Right renal pelvis (tissue), 4 donors: ENCODE measurements at regions not wholly inside any gene's neighbourhood (a gene's known extent, or its start where the extent isn't known, plus 50 kb on each side); places are given as distances from the start of the nearest gene placed in this dataset.
"Not testable (repeated sequence)": the region's sequence is repeated elsewhere in the genome, so short reads cannot be mapped to it uniquely, and the experiment has no call there.

ENCODE experiments used
- DNase-seq, 4 donors: peaks; one replicate each; pipeline ENCODE4 v3.0.0-alpha.2; 2013; ENCODE audit warnings: low read depth in 4 of 4, low spot score in 3 of 4, missing footprints in 1 of 4

DNA sequence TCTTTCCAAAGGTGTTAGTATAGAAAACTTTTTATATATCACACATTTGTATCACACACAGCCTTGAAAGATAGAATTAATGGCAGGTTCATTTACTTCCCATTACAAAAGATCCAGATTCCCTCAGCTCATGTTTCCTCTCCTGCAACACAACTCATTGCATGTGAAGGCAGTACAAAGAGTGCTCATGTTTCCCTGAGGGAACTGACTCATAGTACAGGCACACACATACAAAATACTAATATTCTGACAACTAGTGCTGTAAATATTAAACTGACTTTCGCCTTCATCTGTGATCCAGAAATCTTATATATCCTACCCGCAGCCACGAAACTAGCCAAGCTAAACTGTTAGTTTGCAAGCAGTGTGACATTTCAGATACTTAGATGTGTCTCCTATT is 819.8 kb upstream of the PCDH7 start:
- DNase-seq = no peak

DNA sequence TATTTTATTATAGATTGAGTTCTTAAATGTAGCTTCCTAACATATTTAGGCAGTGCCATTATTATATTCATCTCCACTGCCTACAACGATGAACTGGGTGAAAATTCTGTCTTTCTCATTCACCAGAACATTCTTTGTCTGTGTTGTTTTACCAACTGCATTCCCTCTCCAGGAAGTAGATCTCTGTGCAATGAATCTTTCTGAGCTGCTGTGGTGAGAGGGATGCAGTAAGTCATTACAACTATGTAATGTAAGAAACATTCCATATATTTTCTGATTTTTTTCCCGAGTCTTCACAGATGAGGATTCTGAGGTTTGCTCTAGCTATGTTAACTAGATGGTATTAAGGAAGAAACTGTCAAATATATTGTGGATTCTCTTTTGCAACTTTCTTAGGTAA is 811.9 kb upstream of the PCDH7 start:
- no peak for DNase-seq

DNA sequence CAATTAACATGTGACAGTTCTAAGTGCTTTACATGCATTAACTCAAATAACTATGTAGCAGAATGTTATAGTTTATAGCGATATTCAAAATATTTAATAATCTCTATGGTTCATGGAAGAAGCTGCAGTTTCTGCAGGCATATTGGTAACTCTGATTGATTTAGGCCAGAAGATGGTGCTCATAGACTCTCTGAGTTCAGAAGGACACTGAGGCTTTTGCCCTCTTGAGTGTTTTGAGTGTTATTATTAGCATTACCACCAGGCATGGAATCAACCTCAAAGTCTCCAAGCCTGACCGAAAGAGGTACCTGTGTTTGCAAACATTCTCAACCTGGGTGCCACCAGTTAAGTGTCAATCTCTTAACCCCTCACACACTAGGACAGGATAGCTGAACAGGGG is 792.3 kb upstream of the PCDH7 start:
- no peak for DNase-seq

DNA sequence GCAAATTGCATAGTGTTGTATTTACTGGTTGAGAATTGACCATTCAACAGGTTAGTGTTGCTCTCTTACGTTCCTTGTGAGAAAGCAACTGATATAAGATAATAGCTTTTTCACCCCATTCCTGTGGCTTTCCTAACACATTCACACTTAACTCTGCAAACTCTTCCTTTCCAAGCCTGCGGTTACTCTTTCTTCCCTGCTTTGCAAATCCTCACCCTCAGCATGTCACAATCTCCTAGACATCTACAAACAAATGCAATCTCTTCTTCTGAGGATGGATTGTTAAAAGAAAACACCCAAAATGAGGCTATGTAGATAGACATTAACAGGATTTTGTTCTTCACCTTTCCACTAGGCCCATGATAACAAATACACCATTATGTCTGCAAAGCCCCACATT is 771.7 kb upstream of the PCDH7 start:
- no peak for DNase-seq

DNA sequence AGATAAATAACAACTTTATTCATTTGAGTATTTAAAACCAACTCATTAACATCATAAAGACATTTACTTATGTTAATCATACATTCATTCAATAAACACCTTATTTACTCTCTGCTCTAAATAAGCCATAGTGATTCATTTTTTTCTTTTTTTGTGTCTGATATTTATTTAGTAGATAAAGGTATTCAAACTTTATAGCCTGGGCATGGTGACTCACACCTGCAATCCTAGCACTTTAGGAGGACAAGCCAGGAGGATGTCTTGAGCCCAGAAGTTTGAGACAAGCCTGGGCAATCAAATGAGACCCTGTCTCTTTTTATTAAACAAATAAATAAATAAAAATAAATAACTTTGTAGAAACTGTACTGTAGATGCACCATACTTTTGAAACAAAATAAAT is 771.3 kb upstream of the PCDH7 start:
- DNase-seq = no peak

DNA sequence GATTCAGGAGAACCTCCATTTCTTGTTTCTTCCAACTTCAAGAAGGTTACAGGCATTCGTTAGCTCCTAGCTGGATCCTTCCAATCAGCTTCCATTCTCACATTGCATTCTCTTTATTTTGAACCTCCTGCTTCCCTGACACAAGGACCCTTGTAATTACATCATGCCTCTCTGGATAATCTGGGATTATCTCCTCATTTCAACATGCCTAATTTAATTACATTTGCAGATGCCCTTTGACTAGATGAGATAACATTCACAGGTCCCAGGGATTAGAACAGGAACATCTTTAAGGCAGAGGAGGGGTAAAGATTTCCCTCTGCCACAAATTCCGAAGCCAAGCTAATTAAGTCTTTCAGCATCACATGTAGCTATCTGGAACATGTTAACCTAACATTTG is 753.8 kb upstream of the PCDH7 start:
- no peak for DNase-seq

DNA sequence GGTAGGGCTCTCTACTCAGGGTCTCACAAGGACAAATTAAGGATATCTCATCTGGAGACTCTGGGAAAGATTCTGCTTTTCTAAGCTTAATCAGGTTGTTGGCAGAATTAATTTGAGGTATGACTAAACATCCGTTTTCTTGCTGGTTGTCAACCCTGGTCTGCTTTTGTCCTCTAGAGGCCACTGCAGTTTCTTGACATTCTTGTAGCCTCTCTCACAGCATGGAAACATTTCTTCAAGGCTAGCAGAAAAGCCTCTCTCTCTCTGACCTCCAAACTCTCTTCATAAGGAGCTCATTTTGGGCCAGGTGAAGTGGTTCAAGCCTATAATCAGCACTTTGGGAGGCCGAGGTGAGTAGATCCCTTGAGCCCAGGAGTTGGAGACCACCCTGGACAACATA is 749.5 kb upstream of the PCDH7 start:
- no peak for DNase-seq

DNA sequence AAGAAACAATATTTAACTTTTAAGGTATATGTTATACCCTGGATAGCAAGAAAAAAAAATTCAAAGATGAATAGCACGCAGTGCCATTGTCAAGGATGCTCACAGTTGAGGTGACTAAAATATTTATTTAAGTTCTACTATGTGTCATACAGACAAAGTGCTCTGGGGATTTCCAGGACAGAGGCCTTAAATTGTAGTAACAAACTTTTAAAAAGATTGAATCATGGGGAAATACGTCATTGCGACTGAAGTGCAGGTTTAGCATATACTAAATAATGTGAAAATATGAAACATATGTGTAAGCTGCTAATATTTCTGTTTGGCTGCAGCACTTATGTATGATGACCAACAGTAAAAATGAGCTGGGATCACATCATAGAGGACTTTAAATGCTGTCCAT is 748.0 kb upstream of the PCDH7 start:
- no peak for DNase-seq

DNA sequence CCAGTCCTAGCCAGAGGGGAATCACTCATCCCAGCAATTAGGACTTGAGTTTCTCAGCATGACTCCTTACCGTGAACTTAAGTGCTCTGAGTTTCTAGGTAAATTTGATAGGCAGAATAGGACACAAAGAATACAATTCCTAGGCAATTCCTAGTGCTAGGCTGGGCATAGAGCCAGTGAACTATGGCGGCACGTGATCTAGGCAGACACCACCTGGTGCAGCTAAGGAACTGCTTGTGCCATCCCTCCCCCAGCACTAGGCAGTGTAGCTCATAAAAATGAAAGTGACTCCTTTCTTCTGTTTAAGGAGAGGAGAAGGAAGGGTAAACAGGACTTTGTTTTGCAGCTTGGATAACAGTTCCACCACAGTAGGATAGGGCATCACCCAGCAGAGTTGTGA is 736.3 kb upstream of the PCDH7 start:
- DNase-seq = no peak

DNA sequence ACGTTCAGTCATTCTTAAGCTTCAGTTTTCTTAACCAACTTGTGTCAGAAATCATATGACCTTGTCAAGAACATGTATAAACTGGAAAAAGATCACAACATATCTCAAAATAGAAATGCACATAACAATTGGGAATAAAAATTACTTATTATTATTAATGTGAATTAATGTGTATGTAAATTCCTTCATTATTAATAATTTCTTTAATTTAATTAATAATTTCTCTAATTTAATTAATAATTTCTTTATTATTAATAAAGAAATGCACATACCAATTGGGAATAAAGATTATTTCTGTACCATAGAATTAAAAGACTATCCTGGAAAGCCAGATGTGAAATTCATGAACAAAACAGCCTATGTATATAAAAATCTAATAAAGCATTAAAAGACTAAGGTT is 718.5 kb upstream of the PCDH7 start:
- no peak for DNase-seq

DNA sequence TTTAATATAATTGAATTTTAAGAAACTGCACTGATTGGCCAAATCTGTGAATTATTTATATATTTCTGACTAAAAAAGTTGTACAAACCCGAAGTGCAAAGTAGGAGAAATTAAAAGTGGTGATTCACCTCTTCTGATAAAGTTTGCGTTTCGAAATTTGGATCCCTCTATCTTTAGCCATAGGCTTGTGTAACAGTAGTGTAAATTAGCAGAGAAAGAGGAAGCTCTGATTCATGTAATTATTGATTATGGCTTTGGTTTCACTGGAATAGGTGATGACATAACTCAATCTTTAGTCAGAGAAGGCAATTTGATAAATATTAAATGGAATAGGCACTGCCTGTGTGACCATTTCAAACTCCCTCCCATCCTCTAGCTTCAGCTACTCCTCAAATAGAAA is 717.8 kb upstream of the PCDH7 start:
- DNase-seq = no peak

DNA sequence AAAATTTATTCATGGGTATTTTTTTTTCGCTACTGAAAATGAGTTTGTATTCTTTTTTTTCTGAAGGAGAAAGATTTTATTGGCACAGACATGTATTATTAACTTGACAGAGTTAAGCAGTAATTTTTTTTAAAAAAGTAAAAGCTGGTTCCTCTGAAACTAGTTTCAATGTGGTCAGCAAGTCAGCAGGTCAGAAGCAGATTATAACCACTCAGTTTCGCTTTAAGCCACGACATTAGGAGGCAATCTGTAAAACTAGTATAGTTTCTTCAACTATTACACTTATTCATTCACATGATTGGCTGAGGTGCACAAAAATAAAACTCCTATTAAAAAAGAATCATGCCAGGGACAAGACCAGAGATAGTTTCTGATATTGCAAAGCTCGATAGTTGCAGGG is 714.2 kb upstream of the PCDH7 start:
- no peak for DNase-seq

DNA sequence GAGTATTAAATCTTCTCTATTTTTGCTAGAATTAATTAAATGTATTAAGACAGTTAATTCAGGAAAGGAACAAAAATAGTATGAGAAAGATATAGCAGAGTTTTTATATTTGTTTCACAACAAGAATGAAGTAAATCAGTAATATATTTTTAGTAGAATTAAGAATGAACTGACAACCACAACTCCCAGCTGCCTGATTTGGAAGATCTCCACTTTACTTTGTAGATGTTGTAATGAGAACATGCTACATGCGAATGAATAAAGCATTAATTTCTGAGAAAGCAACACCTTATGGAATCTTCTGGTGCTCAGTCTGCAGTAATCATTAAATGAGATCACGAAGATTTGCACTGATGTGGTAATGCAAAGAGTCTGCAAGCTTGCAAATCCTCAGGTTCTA is 695.6 kb upstream of the PCDH7 start:
- no peak for DNase-seq

DNA sequence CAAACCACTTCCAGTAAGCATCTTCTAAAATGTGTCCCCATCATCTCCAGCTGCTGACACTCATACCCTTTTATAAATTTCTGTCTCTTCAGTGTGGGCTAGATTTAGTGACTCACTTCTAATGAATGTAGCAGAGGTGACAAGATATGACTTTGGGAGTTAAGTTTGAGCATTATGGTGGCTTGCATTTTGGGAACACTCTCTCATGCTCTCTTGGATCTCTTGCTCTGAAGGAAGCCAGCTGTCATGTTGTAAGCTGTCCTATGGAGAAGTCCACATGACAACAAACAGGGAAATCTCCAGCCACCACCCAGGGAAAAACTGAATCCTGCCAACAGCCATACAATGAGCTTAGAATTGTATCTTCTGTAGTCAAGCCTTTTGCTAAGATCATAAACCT is 691.3 kb upstream of the PCDH7 start:
- peak in 2 of 4 donors; percentile 1 to 5 for DNase-seq

DNA sequence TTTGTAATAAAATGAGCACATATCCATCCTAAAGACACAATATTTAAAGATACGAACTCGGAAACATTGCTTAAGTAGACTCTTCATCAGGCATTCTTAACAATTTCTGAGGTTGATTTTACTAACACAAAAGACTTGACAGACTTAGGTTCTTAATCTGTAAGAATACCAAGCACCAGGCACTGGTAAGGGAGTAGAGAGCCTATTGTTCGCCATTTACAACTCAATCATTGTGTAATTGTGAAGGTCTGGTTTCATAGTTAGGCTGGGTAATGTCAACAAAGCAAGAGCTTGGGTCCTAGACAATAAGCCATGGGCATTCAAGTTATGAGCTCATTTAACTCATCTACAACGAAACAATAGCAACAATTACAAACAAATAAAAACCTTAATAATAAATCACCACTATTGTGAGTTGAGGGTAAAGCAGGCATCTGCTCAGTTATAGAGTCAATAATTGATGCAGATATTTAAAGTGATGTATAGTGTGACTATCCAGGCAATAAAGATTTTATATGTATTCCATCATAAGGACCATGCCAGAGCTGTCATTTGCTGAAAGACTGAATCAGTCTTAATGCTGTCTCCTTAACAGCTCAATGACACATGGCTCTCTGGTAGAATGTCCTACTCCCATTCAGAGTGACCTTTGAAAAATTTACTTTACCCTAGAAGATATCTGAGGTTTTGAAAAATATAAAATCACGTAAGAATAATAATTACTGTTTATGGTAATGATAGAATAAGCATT is 664.0 kb upstream of the PCDH7 start:
- no peak for DNase-seq

DNA sequence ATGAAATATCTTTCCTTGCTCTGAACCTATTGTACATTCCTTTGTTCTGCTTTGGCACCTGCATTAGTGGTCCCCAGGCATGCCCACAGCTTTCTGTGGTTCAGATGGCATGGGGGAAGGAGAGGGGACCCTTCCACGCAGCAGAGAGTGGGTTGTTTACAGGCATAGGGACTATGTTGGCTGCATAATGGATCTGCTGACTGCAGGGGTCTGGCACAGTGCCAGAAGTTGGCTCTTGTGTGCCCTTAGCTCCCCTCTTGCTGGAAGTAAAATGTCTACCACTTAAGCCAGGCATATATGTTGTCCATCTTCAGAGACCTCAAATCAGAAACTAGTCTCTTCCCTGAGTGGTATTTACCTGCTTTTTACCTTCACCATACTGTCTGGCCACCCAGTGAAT is 651.9 kb upstream of the PCDH7 start:
- DNase-seq = no peak

DNA sequence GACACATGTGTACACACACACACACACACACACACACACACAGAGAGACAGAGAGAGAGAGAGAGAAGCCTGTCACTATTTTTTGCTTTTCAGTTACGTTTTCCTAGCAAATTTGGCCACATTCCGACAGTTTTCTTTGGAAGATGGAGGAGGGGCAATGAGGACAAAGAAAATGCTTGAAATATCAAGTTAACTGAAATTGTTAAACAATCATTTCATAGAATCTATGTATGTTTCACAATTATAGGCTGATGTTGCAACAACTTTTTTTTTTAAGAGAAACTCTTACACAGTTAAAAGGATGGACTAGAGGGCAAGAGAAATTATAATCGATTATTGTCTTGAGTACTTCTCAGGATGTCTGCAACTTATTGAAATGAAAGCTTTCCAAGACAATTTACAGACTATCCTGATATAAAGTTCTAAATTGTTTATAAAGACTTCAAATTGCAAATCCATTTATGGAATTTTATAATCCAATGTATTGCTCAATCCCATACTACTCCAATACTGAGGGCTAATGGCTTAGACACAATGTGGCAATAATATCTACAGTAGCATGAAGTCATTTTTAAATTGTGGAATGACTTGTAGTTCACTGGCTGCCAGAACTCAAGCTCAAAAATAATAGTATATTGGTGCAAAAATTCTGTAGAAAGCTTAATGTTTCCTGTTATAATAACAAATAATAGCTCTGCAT is 647.0 kb upstream of the PCDH7 start:
- DNase-seq = no peak

DNA sequence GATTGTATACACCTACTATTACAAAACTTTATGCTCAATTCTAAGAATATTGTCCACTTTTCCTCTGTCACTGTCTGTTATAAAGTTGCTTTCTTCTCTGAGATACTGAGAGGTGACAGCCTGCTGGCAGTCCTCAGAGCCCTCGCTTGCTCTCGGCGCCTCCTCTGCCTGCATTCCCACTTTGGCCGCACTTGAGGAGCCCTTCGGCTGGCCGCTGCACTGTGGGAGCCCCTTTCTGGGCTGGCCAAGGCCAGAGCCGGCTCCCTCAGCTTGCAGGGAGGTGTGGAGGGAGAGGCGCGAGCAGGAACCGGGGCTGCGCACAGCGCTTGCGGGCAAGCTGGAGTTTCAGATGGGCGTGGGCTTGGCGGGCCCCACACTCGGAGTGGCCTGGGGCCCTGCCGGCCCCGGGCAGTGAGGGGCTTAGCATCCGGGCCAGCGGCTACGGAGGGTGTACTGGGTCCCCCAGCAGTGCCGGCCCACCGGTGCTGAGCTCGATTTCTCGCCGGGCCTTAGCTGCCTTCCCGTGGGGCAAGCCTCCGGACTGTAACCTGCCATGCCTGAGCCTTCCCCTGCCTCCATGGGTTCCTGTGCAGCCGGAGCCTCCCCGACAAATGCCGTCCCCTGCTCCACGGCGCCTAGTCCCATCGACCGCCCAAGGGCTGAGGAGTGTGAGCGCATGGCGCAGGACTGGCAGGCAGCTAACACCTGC is 627.6 kb upstream of the PCDH7 start:
- not testable (repeated sequence) for DNase-seq

DNA sequence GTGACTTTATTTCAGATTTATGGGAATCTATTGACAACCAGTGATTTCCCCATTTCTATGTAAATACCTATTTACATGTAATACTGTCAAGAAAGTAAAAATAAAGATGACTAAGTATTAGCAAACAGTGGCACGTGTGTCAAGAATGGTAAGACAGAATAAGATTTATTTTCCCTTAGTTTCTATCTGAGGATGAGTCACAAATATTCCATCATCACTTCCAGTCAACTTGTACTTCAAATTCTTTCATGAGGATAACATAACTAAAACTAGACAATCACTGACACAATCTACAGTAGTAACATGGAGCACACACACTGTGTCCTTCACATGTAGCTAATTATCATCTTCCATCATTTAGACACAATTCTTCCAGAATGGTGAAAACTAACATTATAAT is 625.3 kb upstream of the PCDH7 start:
- no peak for DNase-seq

DNA sequence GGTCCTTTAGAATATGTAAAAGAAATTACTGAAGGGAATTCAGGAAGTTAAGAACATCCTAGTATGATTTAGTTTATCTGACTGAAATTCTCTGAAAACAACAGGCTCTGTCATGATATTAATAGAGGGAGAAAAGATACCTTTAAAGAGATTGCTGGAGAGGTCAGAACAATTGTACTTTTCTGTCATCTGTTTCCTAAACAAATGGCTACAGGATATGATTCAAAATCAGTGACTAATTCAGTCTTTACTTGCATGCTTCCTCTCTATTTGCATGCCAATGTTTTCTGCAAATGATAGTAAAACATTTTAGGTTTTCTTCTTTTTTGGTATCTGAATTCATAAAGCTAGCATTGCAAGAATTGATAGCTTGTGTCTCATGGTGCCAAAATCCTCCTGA is 616.7 kb upstream of the PCDH7 start:
- DNase-seq = no peak

DNA sequence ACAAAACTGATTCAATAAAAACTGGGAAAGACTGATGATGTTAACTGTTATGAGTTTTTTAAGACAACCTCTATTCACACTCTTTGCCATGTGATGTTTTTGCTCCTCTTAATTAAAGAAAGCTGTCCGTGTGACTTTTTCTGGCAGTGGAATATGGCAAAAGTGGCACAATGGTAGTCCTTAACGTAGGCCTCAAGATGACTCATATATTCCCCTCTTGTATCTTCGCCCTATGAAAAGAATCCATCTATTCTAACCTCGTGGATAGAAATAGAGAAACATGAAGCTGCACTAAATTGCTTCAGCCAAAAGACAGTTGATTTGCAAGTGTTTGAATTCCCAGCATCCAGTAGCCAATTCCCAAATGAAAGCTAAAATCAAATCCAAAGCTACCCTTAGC is 603.8 kb upstream of the PCDH7 start:
- DNase-seq = no peak

DNA sequence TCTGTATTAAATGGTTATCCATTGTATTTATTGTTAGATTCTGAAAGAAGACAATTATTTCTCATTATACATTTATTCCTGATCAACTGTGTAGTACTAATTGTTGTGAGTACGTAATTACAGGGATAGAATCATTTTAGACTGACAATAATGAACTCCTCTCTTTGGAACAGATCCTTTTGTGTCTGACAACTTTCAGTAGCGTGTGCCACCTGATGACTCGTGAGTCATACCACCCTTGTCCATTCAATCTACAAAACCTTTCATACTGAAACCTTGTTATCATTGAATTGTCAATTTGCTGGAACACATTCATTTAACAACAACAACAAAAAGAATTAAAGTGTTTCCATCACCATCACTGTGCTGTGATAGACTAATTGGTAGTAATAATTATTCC is 602.7 kb upstream of the PCDH7 start:
- no peak for DNase-seq
